ENCODE measurements at regions not wholly inside any gene's neighbourhood (a gene's known extent, or its start where the extent isn't known, plus 50 kb on each side); places are given as distances from the start of the nearest gene placed in this dataset.

- TF ChIP-seq CTCF (IDR thresholded peaks at IDR 0.05; ENCODE audit: low read depth, low read length, poor library complexity, severe bottlenecking) = no peak
- TF ChIP-seq EZH2phosphoT487 (IDR thresholded peaks at IDR 0.05; ENCODE audit: borderline replicate concordance, low read length) = no peak
Observed at GRCh38 chr2:129645335-129645734, 334.1 kb upstream of the RAB6C start.

Data from DOHH2 (cell line).